GM10248 (cell line): ENCODE measurements at regions not wholly inside any gene's neighbourhood (a gene's known extent, or its start where the extent isn't known, plus 50 kb on each side); places are given as distances from the start of the nearest gene placed in this dataset.

Source experiments
- CTCF ChIA-PET: fragments of 300-600 bp; sonication (Branson Sonifier 250); formaldehyde crosslinking; extraction: SDS; loops from one replicate; lab custom pipeline; 2021; ENCODE audit warnings: antibody characterized with exemption; lab: Yijun Ruan, JAX
- POLR2A ChIA-PET: fragments of 350-650 bp; sonication (Branson Sonifier 250); formaldehyde crosslinking; extraction: SDS; loops from one replicate; lab custom pipeline; 2020; ENCODE audit warnings: antibody characterized with exemption; lab: Yijun Ruan, JAX
- DNase-seq: peaks from one replicate; pipeline ENCODE4 v3.0.0; 2012; ENCODE audit errors: extremely low spot score
- CTCF ChIP-seq: IDR thresholded peaks from 2 replicates; pipeline ENCODE4 v1.5.1; 2012; ENCODE audit warnings: mild to moderate bottlenecking, low read depth; ENCODE audit errors: extremely low read depth, missing control alignments, control extremely low read depth

GRCh38 chr6:168384045-168385036 is 56.6 kb upstream of the SMOC2 start:
- POLR2A ChIA-PET: no interaction called here
- DNase-seq: no peak
- CTCF ChIA-PET: no interaction called here
- TF ChIP-seq CTCF: no peak

GRCh38 chr6:168385037-168385759 is 55.8 kb upstream of the SMOC2 start:
- ChIA-PET POLR2A (no interaction called here), CTCF (no interaction called here)
- no peak for DNase-seq
- TF ChIP-seq CTCF: no peak

- TF ChIP-seq CTCF: no peak
- CTCF ChIA-PET: no interaction called here
- DNase-seq: no peak
- POLR2A ChIA-PET: no interaction called here
Observed at GRCh38 chr6:168385858-168386735, 54.9 kb upstream of the SMOC2 start.

DNA sequence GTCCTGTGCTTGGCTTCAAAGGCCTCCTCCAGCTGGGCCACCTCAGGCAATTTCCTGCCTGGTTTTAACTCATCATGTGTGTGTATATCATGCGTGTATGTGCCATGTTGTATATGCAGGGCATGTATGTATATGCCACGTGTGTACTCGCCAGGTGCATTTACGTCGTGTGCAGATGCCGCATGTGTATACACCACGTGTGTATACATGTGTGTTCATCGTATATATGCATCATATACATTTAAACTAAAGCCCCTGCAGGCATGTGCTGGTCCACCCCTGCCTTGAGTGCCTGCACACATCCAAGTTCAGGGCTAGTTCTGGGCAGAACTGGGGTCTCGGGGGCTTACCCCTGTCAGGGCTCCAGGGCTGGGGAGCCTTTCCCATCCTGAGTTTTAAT is 54.0 kb upstream of the SMOC2 start:
- ChIA-PET POLR2A (no interaction called here), CTCF (no interaction called here)
- no peak for TF ChIP-seq CTCF
- no peak for DNase-seq

DNA sequence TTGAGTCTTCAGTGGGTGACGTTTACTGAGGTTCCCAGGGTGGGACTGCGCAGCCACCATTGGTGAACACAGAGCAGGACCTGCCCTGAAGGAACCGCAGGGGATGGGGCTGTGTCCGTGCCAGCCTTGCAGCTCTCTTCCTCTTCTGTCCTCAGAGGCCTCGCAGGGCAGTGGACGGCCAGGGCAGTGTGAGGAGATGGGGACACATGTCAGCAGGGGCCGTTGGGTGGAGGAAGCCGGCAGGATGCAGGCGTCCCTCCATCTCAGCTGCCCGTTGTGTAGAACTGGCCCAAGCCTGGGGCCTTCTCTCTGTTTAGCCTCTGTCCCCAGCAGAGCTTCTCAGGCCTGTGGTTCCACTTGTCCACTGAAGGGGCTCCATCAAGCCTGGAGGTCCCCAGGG is 53.6 kb upstream of the SMOC2 start:
- CTCF ChIA-PET: no interaction called here
- POLR2A ChIA-PET: no interaction called here
- DNase-seq: no peak
- TF ChIP-seq CTCF: no peak

GRCh38 chr6:168387911-168388310 is 53.1 kb upstream of the SMOC2 start:
- POLR2A ChIA-PET: no interaction called here
- CTCF ChIA-PET: no interaction called here
- TF ChIP-seq CTCF: no peak

More at GRCh38 chr6:168387911-168388310, 53.1 kb upstream of the SMOC2 start:
- DNase-seq: no peak
